GM23338 (cell line): ENCODE measurements at regions not wholly inside any gene's neighbourhood (a gene's known extent, or its start where the extent isn't known, plus 50 kb on each side); places are given as distances from the start of the nearest gene placed in this dataset.

Source experiments
- ATAC-seq: fragments of 200-7000 bp; cut with Tn5 transposase; 3 replicates; pipeline ENCODE4 v1.9.1; 2020
- DNase-seq: peaks from one replicate; pipeline ENCODE4 v3.0.0-alpha.2; 2015; ENCODE audit warnings: low spot score
- H2AFZ ChIP-seq: fragments of 200-600 bp; sonication (generic); 2 replicates; pipeline ENCODE4 v1.8.0; 2016; ENCODE audit warnings: antibody characterized with exemption, mild to moderate bottlenecking, moderate library complexity
- H3F3A ChIP-seq: fragments of 200-600 bp; sonication (generic); replicated peaks from 2 replicates; pipeline ENCODE4 v1.8.0; 2017; ENCODE audit warnings: antibody characterized with exemption, mixed run types, low read depth
- H3K27ac ChIP-seq: fragments of 200-600 bp; sonication (generic); 2 replicates; pipeline ENCODE4 v1.6.1; 2016; ENCODE audit warnings: low read depth
- H3K27me3 ChIP-seq: fragments of 200-600 bp; sonication (generic); 2 replicates; pipeline ENCODE4 v1.8.0; 2016; ENCODE audit warnings: mild to moderate bottlenecking, mixed run types, moderate library complexity; ENCODE audit not compliant: insufficient read depth
- H3K36me3 ChIP-seq: fragments of 200-600 bp; sonication (generic); 2 replicates; pipeline ENCODE4 v1.8.0; 2016; ENCODE audit warnings: mild to moderate bottlenecking; ENCODE audit not compliant: insufficient read depth
- H3K4me1 ChIP-seq: fragments of 200-600 bp; sonication (generic); 2 replicates; pipeline ENCODE4 v1.8.0; 2016; ENCODE audit warnings: mild to moderate bottlenecking, moderate library complexity; ENCODE audit not compliant: insufficient read depth
- H3K4me2 ChIP-seq: fragments of 200-600 bp; sonication (generic); 2 replicates; pipeline ENCODE4 v1.7.1; 2017; ENCODE audit warnings: mixed run types
- H3K4me3 ChIP-seq: fragments of 200-600 bp; sonication (generic); 2 replicates; pipeline ENCODE4 v1.6.1; 2016; ENCODE audit warnings: mixed run types
- H3K79me2 ChIP-seq: fragments of 200-600 bp; sonication (generic); replicated peaks from 2 replicates; pipeline ENCODE4 v1.8.0; 2017; ENCODE audit warnings: mild to moderate bottlenecking; ENCODE audit not compliant: insufficient read depth
- H3K9me2 ChIP-seq: fragments of 200-600 bp; sonication (generic); 2 replicates; pipeline ENCODE4 v1.8.0; 2017; ENCODE audit not compliant: insufficient read depth
- H4K20me1 ChIP-seq: fragments of 200-600 bp; sonication (generic); replicated peaks from 2 replicates; pipeline ENCODE4 v1.8.0; 2017; ENCODE audit warnings: mild to moderate bottlenecking; ENCODE audit not compliant: insufficient read depth
- H3K27ac Mint-ChIP-seq: 2 replicates; pipeline ENCODE4 v1.8.0; 2020; ENCODE audit warnings: inconsistent platforms, mild to moderate bottlenecking, moderate library complexity, mixed read lengths
- H3K27me3 Mint-ChIP-seq: 3 replicates; pipeline ENCODE4 v1.8.0; 2022; ENCODE audit warnings: low read depth, mild to moderate bottlenecking, moderate library complexity, mixed read lengths, inconsistent platforms; ENCODE audit not compliant: insufficient read depth, poor library complexity
- H3K36me3 Mint-ChIP-seq: 3 replicates; pipeline ENCODE4 v1.8.0; 2021; ENCODE audit warnings: low read depth, mild to moderate bottlenecking, inconsistent platforms, moderate library complexity, mixed read lengths
- H3K4me1 Mint-ChIP-seq: 3 replicates; pipeline ENCODE4 v1.8.0; 2020; ENCODE audit warnings: mild to moderate bottlenecking, inconsistent platforms, mixed read lengths
- H3K4me3 Mint-ChIP-seq: 3 replicates; pipeline ENCODE4 v1.8.0; 2021; ENCODE audit warnings: moderate library complexity, mild to moderate bottlenecking, inconsistent platforms, mixed read lengths
- H3K9me3 Mint-ChIP-seq: 3 replicates; pipeline ENCODE4 v1.8.0; 2020; ENCODE audit warnings: moderate library complexity, mild to moderate bottlenecking, inconsistent platforms, mixed read lengths
- CREB1 ChIP-seq: fragments of 250-450 bp; sonication (Bioruptor Pico); IDR thresholded peaks from 2 replicates; pipeline ENCODE4 v1.5.0; 2020; ENCODE audit warnings: low read depth, mild to moderate bottlenecking, moderate library complexity
- CTCF ChIP-seq, 2 experiments: fragments of 200-600 bp in 1 of 2; sonication (generic) in 1 of 2; conservative IDR thresholded peaks; 2 replicates each; pipeline versions ENCODE4 v1.5.1 to v1.6.1; 2016 to 2017; ENCODE audit warnings: antibody characterized with exemption in 2 of 2, low read depth in 2 of 2, mild to moderate bottlenecking in 2 of 2, moderate library complexity in 1 of 2
- ETS1 ChIP-seq: IDR thresholded peaks from 2 replicates; pipeline ENCODE4 v1.6.1; 2016; ENCODE audit warnings: antibody characterized with exemption
- EZH2 ChIP-seq: fragments of 200-600 bp; sonication (generic); IDR thresholded peaks from one replicate; pipeline ENCODE4 v1.8.0; 2017; ENCODE audit warnings: antibody characterized with exemption, mild to moderate bottlenecking, low read depth; ENCODE audit not compliant: unreplicated experiment
- EZH2phosphoT487 ChIP-seq: fragments of 200-600 bp; sonication (generic); IDR thresholded peaks from one replicate; pipeline ENCODE4 v1.8.1; 2018; ENCODE audit warnings: antibody characterized with exemption; ENCODE audit not compliant: unreplicated experiment
- JUNB ChIP-seq: IDR thresholded peaks from one replicate; pipeline ENCODE4 v1.6.1; 2016; ENCODE audit warnings: antibody characterized with exemption; ENCODE audit not compliant: unreplicated experiment
- NANOG ChIP-seq: IDR thresholded peaks from 2 replicates; pipeline ENCODE4 v1.6.1; 2016; ENCODE audit warnings: antibody characterized with exemption, borderline replicate concordance
- POLR2AphosphoS5 ChIP-seq: IDR thresholded peaks from 2 replicates; pipeline ENCODE4 v1.6.1; 2016; ENCODE audit warnings: antibody characterized with exemption, low read depth
- STAT1 ChIP-seq: IDR thresholded peaks from one replicate; pipeline ENCODE4 v1.6.1; 2016; ENCODE audit warnings: antibody characterized with exemption; ENCODE audit not compliant: unreplicated experiment
- ZNF114 ChIP-seq: fragments of 250-450 bp; sonication (Bioruptor Pico); IDR thresholded peaks from 2 replicates; pipeline ENCODE4 v1.5.0; 2020; ENCODE audit warnings: mild to moderate bottlenecking, moderate library complexity
- ZNF331 ChIP-seq: fragments of 250-450 bp; sonication (Bioruptor Pico); IDR thresholded peaks from 2 replicates; pipeline ENCODE4 v1.5.0; 2020; ENCODE audit warnings: low read depth, mild to moderate bottlenecking, moderate library complexity
- TF ChIP-seq, protein P1 (sequence below): fragments of 250-450 bp; sonication (Bioruptor Pico); IDR thresholded peaks from 2 replicates; pipeline ENCODE4 v1.5.0; 2020; ENCODE audit warnings: mild to moderate bottlenecking, moderate library complexity
- TF ChIP-seq, protein P2 (sequence below): IDR thresholded peaks from one replicate; pipeline ENCODE4 v1.6.1; 2018; ENCODE audit warnings: antibody characterized with exemption; ENCODE audit not compliant: unreplicated experiment

DNA sequence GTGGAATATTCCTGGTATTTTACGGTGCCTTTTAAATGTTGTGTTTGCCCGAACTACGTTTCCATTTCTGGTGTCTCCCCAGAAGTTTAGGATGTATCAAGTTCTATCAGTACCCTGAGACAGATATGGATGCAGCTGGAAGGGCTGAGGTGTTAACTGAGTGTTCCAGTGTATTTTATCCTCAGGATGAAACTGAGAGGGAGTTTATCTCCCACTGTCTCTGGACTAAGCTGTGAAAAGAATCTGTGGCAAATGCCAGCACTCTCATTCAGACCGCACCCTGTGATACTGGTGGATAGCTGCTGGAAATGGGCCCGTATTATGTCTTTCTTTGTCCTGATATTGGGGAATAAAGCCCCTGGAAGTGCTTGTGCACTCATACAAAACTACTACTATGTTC, 887.2 kb upstream of the TYRP1 start:
- no peak for DNase-seq
- Histone ChIP-seq H3K9me2 (no peaks in the 10 kb centered on the region), H2AFZ (no peak overlapping the region), H3K4me1 (no peaks in the 10 kb centered on the region), H3K36me3 (no peaks in the 10 kb centered on the region), H3K4me3 (no peak overlapping the region), H3K27me3 (no peaks in the 10 kb centered on the region), H3K4me2 (no peak overlapping the region), H4K20me1 (no peaks in the 10 kb centered on the region), H3K79me2 (no peaks in the 10 kb centered on the region), H3K27ac (no peak overlapping the region), H3F3A (no peaks in the 10 kb centered on the region)
- no peak for TF ChIP-seq STAT1
- TF ChIP-seq, protein P1, sequence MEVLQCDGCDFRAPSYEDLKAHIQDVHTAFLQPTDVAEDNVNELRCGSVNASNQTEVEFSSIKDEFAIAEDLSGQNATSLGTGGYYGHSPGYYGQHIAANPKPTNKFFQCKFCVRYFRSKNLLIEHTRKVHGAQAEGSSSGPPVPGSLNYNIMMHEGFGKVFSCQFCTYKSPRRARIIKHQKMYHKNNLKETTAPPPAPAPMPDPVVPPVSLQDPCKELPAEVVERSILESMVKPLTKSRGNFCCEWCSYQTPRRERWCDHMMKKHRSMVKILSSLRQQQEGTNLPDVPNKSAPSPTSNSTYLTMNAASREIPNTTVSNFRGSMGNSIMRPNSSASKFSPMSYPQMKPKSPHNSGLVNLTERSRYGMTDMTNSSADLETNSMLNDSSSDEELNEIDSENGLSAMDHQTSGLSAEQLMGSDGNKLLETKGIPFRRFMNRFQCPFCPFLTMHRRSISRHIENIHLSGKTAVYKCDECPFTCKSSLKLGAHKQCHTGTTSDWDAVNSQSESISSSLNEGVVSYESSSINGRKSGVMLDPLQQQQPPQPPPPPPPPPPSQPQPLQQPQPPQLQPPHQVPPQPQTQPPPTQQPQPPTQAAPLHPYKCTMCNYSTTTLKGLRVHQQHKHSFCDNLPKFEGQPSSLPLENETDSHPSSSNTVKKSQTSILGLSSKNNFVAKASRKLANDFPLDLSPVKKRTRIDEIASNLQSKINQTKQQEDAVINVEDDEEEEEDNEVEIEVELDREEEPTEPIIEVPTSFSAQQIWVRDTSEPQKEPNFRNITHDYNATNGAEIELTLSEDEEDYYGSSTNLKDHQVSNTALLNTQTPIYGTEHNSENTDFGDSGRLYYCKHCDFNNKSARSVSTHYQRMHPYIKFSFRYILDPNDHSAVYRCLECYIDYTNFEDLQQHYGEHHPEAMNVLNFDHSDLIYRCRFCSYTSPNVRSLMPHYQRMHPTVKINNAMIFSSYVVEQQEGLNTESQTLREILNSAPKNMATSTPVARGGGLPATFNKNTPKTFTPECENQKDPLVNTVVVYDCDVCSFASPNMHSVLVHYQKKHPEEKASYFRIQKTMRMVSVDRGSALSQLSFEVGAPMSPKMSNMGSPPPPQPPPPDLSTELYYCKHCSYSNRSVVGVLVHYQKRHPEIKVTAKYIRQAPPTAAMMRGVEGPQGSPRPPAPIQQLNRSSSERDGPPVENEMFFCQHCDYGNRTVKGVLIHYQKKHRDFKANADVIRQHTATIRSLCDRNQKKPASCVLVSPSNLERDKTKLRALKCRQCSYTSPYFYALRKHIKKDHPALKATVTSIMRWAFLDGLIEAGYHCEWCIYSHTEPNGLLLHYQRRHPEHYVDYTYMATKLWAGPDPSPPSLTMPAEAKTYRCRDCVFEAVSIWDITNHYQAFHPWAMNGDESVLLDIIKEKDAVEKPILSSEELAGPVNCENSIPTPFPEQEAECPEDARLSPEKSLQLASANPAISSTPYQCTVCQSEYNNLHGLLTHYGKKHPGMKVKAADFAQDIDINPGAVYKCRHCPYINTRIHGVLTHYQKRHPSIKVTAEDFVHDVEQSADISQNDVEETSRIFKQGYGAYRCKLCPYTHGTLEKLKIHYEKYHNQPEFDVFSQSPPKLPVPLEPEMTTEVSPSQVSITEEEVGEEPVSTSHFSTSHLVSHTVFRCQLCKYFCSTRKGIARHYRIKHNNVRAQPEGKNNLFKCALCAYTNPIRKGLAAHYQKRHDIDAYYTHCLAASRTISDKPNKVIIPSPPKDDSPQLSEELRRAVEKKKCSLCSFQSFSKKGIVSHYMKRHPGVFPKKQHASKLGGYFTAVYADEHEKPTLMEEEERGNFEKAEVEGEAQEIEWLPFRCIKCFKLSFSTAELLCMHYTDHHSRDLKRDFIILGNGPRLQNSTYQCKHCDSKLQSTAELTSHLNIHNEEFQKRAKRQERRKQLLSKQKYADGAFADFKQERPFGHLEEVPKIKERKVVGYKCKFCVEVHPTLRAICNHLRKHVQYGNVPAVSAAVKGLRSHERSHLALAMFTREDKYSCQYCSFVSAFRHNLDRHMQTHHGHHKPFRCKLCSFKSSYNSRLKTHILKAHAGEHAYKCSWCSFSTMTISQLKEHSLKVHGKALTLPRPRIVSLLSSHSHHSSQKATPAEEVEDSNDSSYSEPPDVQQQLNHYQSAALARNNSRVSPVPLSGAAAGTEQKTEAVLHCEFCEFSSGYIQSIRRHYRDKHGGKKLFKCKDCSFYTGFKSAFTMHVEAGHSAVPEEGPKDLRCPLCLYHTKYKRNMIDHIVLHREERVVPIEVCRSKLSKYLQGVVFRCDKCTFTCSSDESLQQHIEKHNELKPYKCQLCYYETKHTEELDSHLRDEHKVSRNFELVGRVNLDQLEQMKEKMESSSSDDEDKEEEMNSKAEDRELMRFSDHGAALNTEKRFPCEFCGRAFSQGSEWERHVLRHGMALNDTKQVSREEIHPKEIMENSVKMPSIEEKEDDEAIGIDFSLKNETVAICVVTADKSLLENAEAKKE (CRISPR knock-in tag), result no peak
- no peak for TF ChIP-seq JUNB
- TF ChIP-seq NANOG, result no peak
- no peak for TF ChIP-seq POLR2AphosphoS5
- no peak for TF ChIP-seq CREB1 (CRISPR knock-in tag)
- TF ChIP-seq ETS1, result no peak
- no peak for TF ChIP-seq EZH2
- TF ChIP-seq CTCF (conservative IDR thresholded peaks at IDR 0.05; ENCODE audit: low read depth in 2 of 2), result no peak
- no peak for TF ChIP-seq EZH2phosphoT487
- TF ChIP-seq, protein P2, sequence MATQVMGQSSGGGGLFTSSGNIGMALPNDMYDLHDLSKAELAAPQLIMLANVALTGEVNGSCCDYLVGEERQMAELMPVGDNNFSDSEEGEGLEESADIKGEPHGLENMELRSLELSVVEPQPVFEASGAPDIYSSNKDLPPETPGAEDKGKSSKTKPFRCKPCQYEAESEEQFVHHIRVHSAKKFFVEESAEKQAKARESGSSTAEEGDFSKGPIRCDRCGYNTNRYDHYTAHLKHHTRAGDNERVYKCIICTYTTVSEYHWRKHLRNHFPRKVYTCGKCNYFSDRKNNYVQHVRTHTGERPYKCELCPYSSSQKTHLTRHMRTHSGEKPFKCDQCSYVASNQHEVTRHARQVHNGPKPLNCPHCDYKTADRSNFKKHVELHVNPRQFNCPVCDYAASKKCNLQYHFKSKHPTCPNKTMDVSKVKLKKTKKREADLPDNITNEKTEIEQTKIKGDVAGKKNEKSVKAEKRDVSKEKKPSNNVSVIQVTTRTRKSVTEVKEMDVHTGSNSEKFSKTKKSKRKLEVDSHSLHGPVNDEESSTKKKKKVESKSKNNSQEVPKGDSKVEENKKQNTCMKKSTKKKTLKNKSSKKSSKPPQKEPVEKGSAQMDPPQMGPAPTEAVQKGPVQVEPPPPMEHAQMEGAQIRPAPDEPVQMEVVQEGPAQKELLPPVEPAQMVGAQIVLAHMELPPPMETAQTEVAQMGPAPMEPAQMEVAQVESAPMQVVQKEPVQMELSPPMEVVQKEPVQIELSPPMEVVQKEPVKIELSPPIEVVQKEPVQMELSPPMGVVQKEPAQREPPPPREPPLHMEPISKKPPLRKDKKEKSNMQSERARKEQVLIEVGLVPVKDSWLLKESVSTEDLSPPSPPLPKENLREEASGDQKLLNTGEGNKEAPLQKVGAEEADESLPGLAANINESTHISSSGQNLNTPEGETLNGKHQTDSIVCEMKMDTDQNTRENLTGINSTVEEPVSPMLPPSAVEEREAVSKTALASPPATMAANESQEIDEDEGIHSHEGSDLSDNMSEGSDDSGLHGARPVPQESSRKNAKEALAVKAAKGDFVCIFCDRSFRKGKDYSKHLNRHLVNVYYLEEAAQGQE, result no peak
- no peak for TF ChIP-seq ZNF114
- no peak for TF ChIP-seq ZNF331 (CRISPR knock-in tag)
- H3K27ac Mint-ChIP-seq, result no peak overlapping the region
- H3K4me1 Mint-ChIP-seq, result no peaks in the 10 kb centered on the region
- H3K4me3 Mint-ChIP-seq, result no peak overlapping the region
- H3K27me3 Mint-ChIP-seq, result no peaks in the 10 kb centered on the region
- H3K36me3 Mint-ChIP-seq, result peaks cover 2% of the 10 kb centered on the region; the same call in 2 of the 3 replicates
- peaks cover 13% of the 10 kb centered on the region; the same call in 2 of the 3 replicates for H3K9me3 Mint-ChIP-seq
- no peak for ATAC-seq
